Vagina (tissue), 2 donors: ENCODE measurements at regions not wholly inside any gene's neighbourhood (a gene's known extent, or its start where the extent isn't known, plus 50 kb on each side); places are given as distances from the start of the nearest gene placed in this dataset.

Experiments used
- CTCF ChIP-seq, 3 experiments: fragments of 450-650 bp in 2 of 3; fragments of 200-600 bp in 1 of 3; sonication (generic) in 1 of 3; IDR thresholded peaks; one replicate each; pipeline ENCODE4 v1.5.1; 2017 to 2019; ENCODE audit warnings: antibody characterized with exemption in 3 of 3, mild to moderate bottlenecking in 2 of 3, moderate library complexity in 2 of 3
- POLR2A ChIP-seq, 2 donors: fragments of 450-650 bp; IDR thresholded peaks; one replicate each; pipeline ENCODE4 v1.6.1; 2017; ENCODE audit warnings: antibody characterized with exemption in 2 of 2, mild to moderate bottlenecking in 2 of 2, moderate library complexity in 2 of 2

GRCh38 chr2:67219651-67220050 lies 177.5 kb upstream of the ETAA1 start:
- TF ChIP-seq POLR2A (IDR thresholded peaks at IDR 0.05) (no peak), CTCF (IDR thresholded peaks at IDR 0.05) (no peak)
